Stomach (tissue), 8 donors: ENCODE measurements at regions not wholly inside any gene's neighbourhood (a gene's known extent, or its start where the extent isn't known, plus 50 kb on each side); places are given as distances from the start of the nearest gene placed in this dataset.

Experiments
- DNase-seq, 2 donors: peaks; one replicate each; pipeline versions ENCODE4 v3.0.0 to v3.0.0-alpha.2; 2013 to 2019
- H3K27ac ChIP-seq, 5 donors: fragments of 200-600 bp in 4 of 5; sonication (generic) in 4 of 5; one replicate each; pipeline ENCODE4 v1.5.1; 2013 to 2019; ENCODE audit warnings: mild to moderate bottlenecking in 1 of 5, moderate library complexity in 1 of 5
- H3K27me3 ChIP-seq, 3 donors: fragments of 200-600 bp; sonication (generic); one replicate each; pipeline ENCODE4 v1.5.1; 2017 to 2019; ENCODE audit warnings: mixed run types in 1 of 3
- H3K36me3 ChIP-seq, 4 donors: fragments of 200-600 bp; sonication (generic); 1 replicate in 3 of 4; 2 replicates in 1 of 4; pipeline ENCODE4 v1.5.1; 2016 to 2019
- H3K4me1 ChIP-seq, 4 donors: fragments of 200-600 bp; sonication (generic); one replicate each; pipeline ENCODE4 v1.5.1; 2016 to 2019
- H3K4me3 ChIP-seq, 4 donors: fragments of 200-600 bp; sonication (generic) in 3 of 4; one replicate each; pipeline ENCODE4 v1.5.1; 2016 to 2019; ENCODE audit warnings: mild to moderate bottlenecking in 1 of 4
- H3K9me3 ChIP-seq, 4 donors: fragments of 200-600 bp; sonication (generic); one replicate each; pipeline ENCODE4 v1.5.1; 2016 to 2019
- EP300 ChIP-seq: sonication (generic); formaldehyde crosslinking; IDR thresholded peaks from one replicate; pipeline ENCODE4 v1.6.1; 2017; ENCODE audit warnings: antibody characterized with exemption
- POLR2A ChIP-seq, 4 donors: fragments of 450-650 bp; IDR thresholded peaks; one replicate each; pipeline ENCODE4 v1.6.1; 2016; ENCODE audit warnings: antibody characterized with exemption in 4 of 4, control low read depth in 2 of 4, mild to moderate bottlenecking in 1 of 4, moderate library complexity in 1 of 4
- POLR2AphosphoS5 ChIP-seq, 3 donors: sonication (generic); formaldehyde crosslinking; IDR thresholded peaks; one replicate each; pipeline ENCODE4 v1.6.1; 2016; ENCODE audit warnings: antibody characterized with exemption in 3 of 3
- WGBS, 5 donors: extraction: QIAGEN DNeasy Blood & Tissue Kit in 3 of 5; methylation state at CpG; one replicate each; pipeline versions ENCODE4 v1.1.5 to v1.1.7; 2013 to 2018; 5-methylcytosine and 5-hydroxymethylcytosine counted together
- intact Hi-C: fragments of 100-400 bp; cut with DNase I; formaldehyde crosslinking; loops from one replicate; pipeline ENCODE4 v1.15.1; 2023; ENCODE audit warnings: low total_unique reads
- TF ChIP-seq, protein P1 (sequence below), 7 experiments: fragments of 450-650 bp in 4 of 7; fragments of 200-600 bp in 3 of 7; sonication (generic) in 3 of 7; IDR thresholded peaks; one replicate each; pipeline ENCODE4 v1.5.1; 2016 to 2019; ENCODE audit warnings: antibody characterized with exemption in 7 of 7, control low read depth in 2 of 7, mild to moderate bottlenecking in 1 of 7
- donor health status: healthy with polysubstance abuse.
- donor health status: Bipolar disorder and iron deficiency.
- donor health status: healthy.

DNA sequence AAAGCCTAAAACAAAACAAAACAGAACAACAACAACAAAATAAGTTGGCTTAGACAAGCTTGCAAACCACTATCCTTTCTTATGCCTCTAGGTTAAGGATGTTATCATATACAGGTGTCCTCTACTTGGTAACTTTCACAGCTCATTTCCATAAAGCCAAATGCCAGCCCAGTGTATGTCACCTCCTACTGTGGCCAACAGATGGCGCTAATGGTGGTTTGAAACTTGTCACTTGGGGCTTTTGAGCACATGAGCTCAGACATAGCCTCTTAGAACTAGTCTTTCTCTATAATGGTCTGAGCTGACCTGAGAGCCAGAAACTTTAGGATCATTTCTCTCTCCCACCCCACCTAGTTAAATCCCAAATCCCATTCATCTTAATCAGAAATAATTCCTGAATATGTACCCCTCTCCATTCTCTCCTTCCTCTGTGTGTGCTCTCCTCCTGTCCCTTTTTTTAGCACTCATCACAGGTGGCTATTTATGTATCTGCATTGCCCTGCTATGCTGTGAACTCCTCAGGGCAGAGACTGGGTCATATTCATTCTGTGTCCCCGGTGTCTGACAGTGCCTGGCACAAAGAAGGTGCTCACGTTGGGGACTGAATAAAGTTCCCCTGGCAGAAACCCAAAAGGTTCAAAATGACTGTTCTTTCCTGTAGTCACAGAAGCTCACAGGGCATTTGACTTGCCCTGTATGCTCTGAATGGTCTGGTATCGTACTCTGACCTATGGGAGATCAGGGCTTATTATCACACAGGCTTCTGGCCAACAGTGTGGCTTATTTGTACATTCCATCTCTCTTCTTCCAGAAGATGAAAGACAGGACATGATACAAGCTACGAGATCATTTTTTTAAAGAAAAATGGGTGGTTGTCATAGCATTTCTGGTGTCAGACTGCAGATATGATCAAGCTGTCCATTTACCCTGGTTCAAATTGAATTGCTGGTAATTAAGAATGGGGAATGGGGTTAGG, 319.3 kb upstream of the AZI2 start:
- TF ChIP-seq POLR2AphosphoS5 (IDR thresholded peaks at IDR 0.05) (peak in 1 of 3 donors; percentile 33), POLR2A (IDR thresholded peaks at IDR 0.05) (no peak)
- TF ChIP-seq, protein P1, sequence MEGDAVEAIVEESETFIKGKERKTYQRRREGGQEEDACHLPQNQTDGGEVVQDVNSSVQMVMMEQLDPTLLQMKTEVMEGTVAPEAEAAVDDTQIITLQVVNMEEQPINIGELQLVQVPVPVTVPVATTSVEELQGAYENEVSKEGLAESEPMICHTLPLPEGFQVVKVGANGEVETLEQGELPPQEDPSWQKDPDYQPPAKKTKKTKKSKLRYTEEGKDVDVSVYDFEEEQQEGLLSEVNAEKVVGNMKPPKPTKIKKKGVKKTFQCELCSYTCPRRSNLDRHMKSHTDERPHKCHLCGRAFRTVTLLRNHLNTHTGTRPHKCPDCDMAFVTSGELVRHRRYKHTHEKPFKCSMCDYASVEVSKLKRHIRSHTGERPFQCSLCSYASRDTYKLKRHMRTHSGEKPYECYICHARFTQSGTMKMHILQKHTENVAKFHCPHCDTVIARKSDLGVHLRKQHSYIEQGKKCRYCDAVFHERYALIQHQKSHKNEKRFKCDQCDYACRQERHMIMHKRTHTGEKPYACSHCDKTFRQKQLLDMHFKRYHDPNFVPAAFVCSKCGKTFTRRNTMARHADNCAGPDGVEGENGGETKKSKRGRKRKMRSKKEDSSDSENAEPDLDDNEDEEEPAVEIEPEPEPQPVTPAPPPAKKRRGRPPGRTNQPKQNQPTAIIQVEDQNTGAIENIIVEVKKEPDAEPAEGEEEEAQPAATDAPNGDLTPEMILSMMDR (IDR thresholded peaks at IDR 0.05) = peak in 5 of 7 experiments; percentile 54 to 76 (median 71)
- Histone ChIP-seq H3K4me3 (no peak overlapping the region), H3K9me3 (no peaks in the 10 kb centered on the region), H3K4me1 (peaks cover 0 to 15% (median 5%) of the 10 kb centered on the region in 4 donors), H3K36me3 (no peaks in the 10 kb centered on the region), H3K27ac (no peak overlapping the region), H3K27me3 (no peaks in the 10 kb centered on the region)
- intact Hi-C loops = no loop called here
- DNase-seq = peak; percentile 77 to 88
- 30 to 35% (median 31%) methylated on average over 4 to 5 of the region's 5 CpGs for WGBS, 5 donors

DNA sequence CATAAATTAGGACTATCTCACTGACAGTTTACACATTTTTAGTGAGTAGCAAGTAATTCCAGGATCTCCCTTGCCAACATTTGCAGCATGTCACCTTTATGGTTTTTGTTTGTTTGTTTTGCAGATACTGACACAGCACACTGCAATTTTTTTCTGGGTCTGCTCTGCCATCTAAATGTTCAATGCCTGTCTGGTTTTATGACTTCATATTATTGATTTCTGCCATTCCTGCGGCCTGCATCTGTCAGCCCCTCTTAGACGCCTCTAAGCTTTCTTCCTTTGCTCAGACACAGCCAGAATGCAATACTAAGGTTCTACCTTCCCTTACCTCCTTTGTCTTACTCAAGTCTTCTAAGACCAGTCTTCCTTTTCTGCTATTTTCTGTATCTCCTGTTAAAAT, 321.2 kb upstream of the AZI2 start:
- 87 to 97% (median 91%) methylated on average over 2 of the region's 2 CpGs for WGBS, 5 donors
- no peak for TF ChIP-seq POLR2A (IDR thresholded peaks at IDR 0.05)
- no peak for TF ChIP-seq EP300
- TF ChIP-seq, protein P1 (IDR thresholded peaks at IDR 0.05) = no peak
- TF ChIP-seq POLR2AphosphoS5 (IDR thresholded peaks at IDR 0.05) = no peak
- intact Hi-C loops = no loop called here
- H3K27ac ChIP-seq = no peak overlapping the region
- H3K9me3 ChIP-seq = no peaks in the 10 kb centered on the region
- no peaks in the 10 kb centered on the region for H3K36me3 ChIP-seq
- H3K27me3 ChIP-seq = no peaks in the 10 kb centered on the region
- H3K4me3 ChIP-seq = no peak overlapping the region
- DNase-seq = no peak
- H3K4me1 ChIP-seq = peaks cover 0 to 15% (median 5%) of the 10 kb centered on the region in 4 donors

DNA sequence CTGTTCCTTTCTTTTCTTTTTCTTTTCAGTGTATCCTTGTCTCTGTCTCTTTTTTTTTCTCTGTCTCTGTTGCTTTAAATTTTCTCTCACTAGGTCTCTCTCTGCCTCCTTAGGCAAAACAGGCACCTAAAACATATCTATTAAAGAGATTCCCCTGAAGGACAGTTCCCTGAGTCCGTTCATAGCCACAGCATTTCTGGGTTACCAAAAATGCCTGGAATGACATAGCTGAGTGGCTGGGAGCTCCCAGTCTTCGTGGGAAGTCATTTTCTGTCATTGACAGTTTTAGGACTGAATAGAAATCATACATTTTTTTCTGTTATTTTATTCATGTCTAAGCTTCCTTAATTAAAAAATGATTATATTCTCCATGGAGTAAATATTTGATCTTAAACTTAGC, 323.8 kb upstream of the AZI2 start:
- H3K9me3 ChIP-seq = no peaks in the 10 kb centered on the region

DNA sequence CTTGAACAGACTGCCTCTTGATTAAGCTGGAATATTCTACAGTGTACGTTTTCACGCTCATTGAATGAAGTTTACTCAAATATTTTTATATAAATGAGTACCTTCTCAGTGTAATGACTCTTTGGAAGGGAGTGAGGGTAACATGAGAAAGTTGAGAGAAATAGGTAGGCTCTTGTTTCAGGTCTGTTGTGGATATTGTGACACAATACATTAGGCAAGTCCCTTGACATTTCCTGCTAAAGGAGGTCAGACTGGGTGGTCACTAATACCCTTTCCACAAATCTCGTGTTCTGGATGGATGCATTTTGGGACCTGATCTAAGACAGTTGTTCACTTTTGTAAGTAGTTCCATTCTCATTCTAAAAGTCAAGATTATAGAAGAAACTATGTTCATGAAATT, 324.8 kb upstream of the AZI2 start:
- H3K27me3 ChIP-seq = no peaks in the 10 kb centered on the region
- peaks cover 0 to 3% (median under 1%) of the 10 kb centered on the region in 4 donors for H3K4me1 ChIP-seq
- no peaks in the 10 kb centered on the region for H3K36me3 ChIP-seq
- TF ChIP-seq, protein P1 (IDR thresholded peaks at IDR 0.05) = no peak
- TF ChIP-seq POLR2AphosphoS5 (IDR thresholded peaks at IDR 0.05) (no peak), EP300 (no peak), POLR2A (IDR thresholded peaks at IDR 0.05) (no peak)
- H3K9me3 ChIP-seq = no peaks in the 10 kb centered on the region
- H3K4me3 ChIP-seq = no peak overlapping the region
- no peak for DNase-seq
- intact Hi-C loops = no loop called here
- 81 to 86% (median 83%) methylated on average over 3 of the region's 3 CpGs for WGBS, 5 donors
- H3K27ac ChIP-seq = no peak overlapping the region

More for the DNA sequence above, 323.8 kb upstream of the AZI2 start:
- intact Hi-C loops = no loop called here
- Histone ChIP-seq H3K36me3 (no peaks in the 10 kb centered on the region), H3K27ac (no peak overlapping the region), H3K4me3 (no peak overlapping the region), H3K27me3 (no peaks in the 10 kb centered on the region), H3K4me1 (peaks cover 0 to 14% (median 5%) of the 10 kb centered on the region in 4 donors)
- no peak for DNase-seq
- no peak for TF ChIP-seq POLR2AphosphoS5 (IDR thresholded peaks at IDR 0.05)
- TF ChIP-seq, protein P1 (IDR thresholded peaks at IDR 0.05) = no peak
- no peak for TF ChIP-seq EP300
- no peak for TF ChIP-seq POLR2A (IDR thresholded peaks at IDR 0.05)
- 64 to 76% (median 71%) methylated on average over 2 of the region's 2 CpGs for WGBS, 5 donors
